Sigmoid colon (tissue), 6 donors: ENCODE measurements at regions not wholly inside any gene's neighbourhood (a gene's known extent, or its start where the extent isn't known, plus 50 kb on each side); places are given as distances from the start of the nearest gene placed in this dataset.

Experiments
- DNase-seq: peaks from one replicate; pipeline ENCODE4 v3.0.0-alpha.2; 2019
- H3K27ac ChIP-seq, 4 donors: fragments of 200-600 bp; sonication (generic); one replicate each; pipeline ENCODE4 v1.5.1; 2016 to 2019; ENCODE audit warnings: mild to moderate bottlenecking in 1 of 4
- H3K27me3 ChIP-seq, 3 donors: fragments of 200-600 bp; sonication (generic); one replicate each; pipeline ENCODE4 v1.5.1; 2019; ENCODE audit warnings: mild to moderate bottlenecking in 1 of 3
- H3K36me3 ChIP-seq, 4 donors: fragments of 200-600 bp; sonication (generic); one replicate each; pipeline ENCODE4 v1.5.1; 2016 to 2019
- H3K4me1 ChIP-seq, 4 donors: fragments of 200-600 bp; sonication (generic); one replicate each; pipeline ENCODE4 v1.5.1; 2017 to 2019
- H3K4me3 ChIP-seq, 4 donors: fragments of 200-600 bp; sonication (generic); one replicate each; pipeline ENCODE4 v1.5.1; 2017 to 2019; ENCODE audit warnings: mild to moderate bottlenecking in 2 of 4, moderate library complexity in 1 of 4
- H3K9me3 ChIP-seq, 4 donors: fragments of 200-600 bp in 3 of 4; sonication (generic) in 3 of 4; one replicate each; pipeline versions ENCODE4 v1.5.1 to v1.6.1; 2013 to 2019
- EP300 ChIP-seq, 4 donors: sonication (generic); formaldehyde crosslinking; IDR thresholded peaks; one replicate each; pipeline ENCODE4 v1.6.1; 2017; ENCODE audit warnings: antibody characterized with exemption in 4 of 4
- POLR2A ChIP-seq, 2 donors: fragments of 450-650 bp; IDR thresholded peaks; one replicate each; pipeline ENCODE4 v1.6.1; 2016; ENCODE audit warnings: antibody characterized with exemption in 2 of 2, mild to moderate bottlenecking in 2 of 2, moderate library complexity in 2 of 2
- POLR2AphosphoS5 ChIP-seq, 4 donors: sonication (generic); formaldehyde crosslinking; IDR thresholded peaks; one replicate each; pipeline ENCODE4 v1.6.1; 2017; ENCODE audit warnings: antibody characterized with exemption in 4 of 4
- WGBS, 2 donors: extraction: QIAGEN DNeasy Blood & Tissue Kit; methylation state at CpG; one replicate each; pipeline ENCODE4 v1.1.7; 2013; 5-methylcytosine and 5-hydroxymethylcytosine counted together
- intact Hi-C: fragments of 100-400 bp; cut with DNase I; formaldehyde crosslinking; loops from one replicate; pipeline ENCODE4 v1.15.1; 2023
- TF ChIP-seq, protein P1 (sequence below), 4 experiments: fragments of 450-650 bp in 3 of 4; fragments of 200-600 bp in 1 of 4; IDR thresholded peaks; one replicate each; pipeline ENCODE4 v1.5.1; 2016 to 2019; ENCODE audit warnings: antibody characterized with exemption in 4 of 4, mild to moderate bottlenecking in 3 of 4, moderate library complexity in 2 of 4
- donor health status: healthy with polysubstance abuse.
- donor health status: healthy.

DNA sequence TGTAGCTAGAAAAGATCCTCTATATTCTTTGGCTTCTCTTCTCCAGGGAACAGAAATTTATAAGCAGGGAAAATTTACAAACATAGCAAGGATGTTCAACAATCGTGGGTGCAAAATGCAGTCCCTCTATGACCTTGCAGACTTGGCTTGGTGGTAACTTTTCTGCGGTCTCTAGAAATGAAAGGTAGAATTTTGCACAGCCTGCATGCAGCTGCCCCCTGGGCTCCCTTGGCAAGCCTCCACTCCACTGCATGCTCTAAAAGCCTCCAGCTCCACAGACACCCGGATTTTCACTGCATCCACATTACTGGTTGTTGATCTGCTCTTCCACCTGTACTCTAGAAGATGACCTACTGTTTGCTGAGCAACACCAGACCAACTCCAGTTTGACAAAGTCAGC is 236.5 kb upstream of the EYS start:
- H3K4me1 ChIP-seq: no peaks in the 10 kb centered on the region
- no peak overlapping the region for H3K4me3 ChIP-seq
- 63 to 67% methylated on average over 3 of the region's 3 CpGs for WGBS, 2 donors
- H3K9me3 ChIP-seq: no peaks in the 10 kb centered on the region
- no peaks in the 10 kb centered on the region for H3K27me3 ChIP-seq
- H3K36me3 ChIP-seq: no peaks in the 10 kb centered on the region
- DNase-seq: no peak
- intact Hi-C loops: no loop called here
- H3K27ac ChIP-seq: no peak overlapping the region
- TF ChIP-seq POLR2AphosphoS5 (IDR thresholded peaks at IDR 0.05): no peak
- TF ChIP-seq EP300 (IDR thresholded peaks at IDR 0.05): no peak
- no peak for TF ChIP-seq POLR2A (IDR thresholded peaks at IDR 0.05)
- TF ChIP-seq, protein P1, sequence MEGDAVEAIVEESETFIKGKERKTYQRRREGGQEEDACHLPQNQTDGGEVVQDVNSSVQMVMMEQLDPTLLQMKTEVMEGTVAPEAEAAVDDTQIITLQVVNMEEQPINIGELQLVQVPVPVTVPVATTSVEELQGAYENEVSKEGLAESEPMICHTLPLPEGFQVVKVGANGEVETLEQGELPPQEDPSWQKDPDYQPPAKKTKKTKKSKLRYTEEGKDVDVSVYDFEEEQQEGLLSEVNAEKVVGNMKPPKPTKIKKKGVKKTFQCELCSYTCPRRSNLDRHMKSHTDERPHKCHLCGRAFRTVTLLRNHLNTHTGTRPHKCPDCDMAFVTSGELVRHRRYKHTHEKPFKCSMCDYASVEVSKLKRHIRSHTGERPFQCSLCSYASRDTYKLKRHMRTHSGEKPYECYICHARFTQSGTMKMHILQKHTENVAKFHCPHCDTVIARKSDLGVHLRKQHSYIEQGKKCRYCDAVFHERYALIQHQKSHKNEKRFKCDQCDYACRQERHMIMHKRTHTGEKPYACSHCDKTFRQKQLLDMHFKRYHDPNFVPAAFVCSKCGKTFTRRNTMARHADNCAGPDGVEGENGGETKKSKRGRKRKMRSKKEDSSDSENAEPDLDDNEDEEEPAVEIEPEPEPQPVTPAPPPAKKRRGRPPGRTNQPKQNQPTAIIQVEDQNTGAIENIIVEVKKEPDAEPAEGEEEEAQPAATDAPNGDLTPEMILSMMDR (IDR thresholded peaks at IDR 0.05): no peak

DNA sequence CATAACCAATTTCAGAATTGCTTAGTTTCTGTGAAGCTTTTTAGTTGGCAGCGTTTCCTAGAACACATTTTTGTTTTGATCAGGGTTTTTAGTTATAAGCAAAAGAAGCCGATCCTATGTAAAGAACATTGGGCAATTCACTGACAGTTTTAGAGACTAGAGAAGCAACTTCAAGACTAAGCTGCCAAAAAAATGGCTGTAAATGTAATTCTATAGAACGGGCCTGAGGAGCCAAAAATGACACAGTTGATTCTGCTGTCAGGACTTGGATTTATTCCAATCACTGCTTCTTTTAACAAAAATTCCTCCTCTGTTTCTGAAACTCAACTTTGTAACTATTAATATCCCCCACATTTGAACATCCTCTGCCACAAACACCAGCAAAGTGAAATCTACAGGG is 236.0 kb upstream of the EYS start:
- no peaks in the 10 kb centered on the region for H3K36me3 ChIP-seq
- H3K4me1 ChIP-seq: no peaks in the 10 kb centered on the region
- H3K27ac ChIP-seq: no peak overlapping the region
- no peak overlapping the region for H3K4me3 ChIP-seq
- intact Hi-C loops: no loop called here
- 69 to 81% methylated on average over 3 of the region's 3 CpGs for whole genome bisulfite sequencing, 2 donors
- H3K9me3 ChIP-seq: no peaks in the 10 kb centered on the region
- DNase-seq: no peak
- TF ChIP-seq, protein P1 (IDR thresholded peaks at IDR 0.05): no peak
- TF ChIP-seq EP300 (IDR thresholded peaks at IDR 0.05) (no peak), POLR2AphosphoS5 (IDR thresholded peaks at IDR 0.05) (no peak), POLR2A (IDR thresholded peaks at IDR 0.05) (no peak)
- no peaks in the 10 kb centered on the region for H3K27me3 ChIP-seq

DNA sequence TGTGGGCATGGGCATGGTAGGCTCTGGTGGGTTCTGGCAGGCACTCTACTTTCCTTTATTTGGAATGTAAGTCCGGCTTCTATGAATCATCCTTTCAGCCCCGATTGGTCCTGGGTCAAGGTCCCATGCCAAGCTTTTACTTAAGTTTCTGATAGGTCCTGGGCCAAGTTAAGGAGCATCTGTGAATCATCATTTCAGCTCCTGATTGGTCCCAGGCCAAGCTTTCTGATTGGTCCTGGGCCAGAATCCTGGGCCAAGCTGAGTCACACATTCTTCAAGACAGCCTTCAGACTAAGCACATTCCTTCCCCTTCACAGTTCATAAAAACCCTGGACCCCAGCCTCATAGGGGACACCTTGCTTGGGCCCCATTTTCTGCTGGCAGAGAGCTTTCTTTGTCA is 231.0 kb upstream of the EYS start:
- WGBS, 2 donors: 71 to 77% methylated on average over 2 of the region's 2 CpGs
- no peaks in the 10 kb centered on the region for H3K36me3 ChIP-seq
- DNase-seq: no peak
- H3K27ac ChIP-seq: no peak overlapping the region
- no peak overlapping the region for H3K4me3 ChIP-seq
- H3K27me3 ChIP-seq: no peaks in the 10 kb centered on the region
- TF ChIP-seq POLR2AphosphoS5 (IDR thresholded peaks at IDR 0.05): no peak
- no peak for TF ChIP-seq EP300 (IDR thresholded peaks at IDR 0.05)
- no peak for TF ChIP-seq POLR2A (IDR thresholded peaks at IDR 0.05)
- TF ChIP-seq, protein P1 (IDR thresholded peaks at IDR 0.05): no peak
- H3K4me1 ChIP-seq: peaks cover 0 to 3% (median 0%) of the 10 kb centered on the region in 4 donors
- H3K9me3 ChIP-seq: no peaks in the 10 kb centered on the region
- intact Hi-C loops: no loop called here

DNA sequence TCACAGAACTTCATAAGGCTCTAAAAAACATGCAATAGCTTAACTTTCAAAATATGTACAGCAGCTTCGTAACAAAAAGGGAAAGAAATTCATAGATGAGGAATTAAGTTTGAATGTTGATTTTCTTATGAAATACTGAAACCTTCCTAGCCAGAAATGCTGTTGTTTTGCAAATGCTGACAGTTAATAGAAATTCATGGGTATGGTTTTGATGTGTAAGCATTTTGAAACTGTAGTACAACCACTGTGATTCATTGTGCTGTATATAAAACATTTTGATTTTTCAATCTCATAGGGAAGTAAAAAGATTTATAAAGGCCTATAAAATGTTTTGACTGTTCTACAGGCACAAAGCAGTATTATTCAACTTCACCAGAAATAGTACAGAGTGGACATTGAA is 228.4 kb upstream of the EYS start:
- no peaks in the 10 kb centered on the region for H3K36me3 ChIP-seq
- intact Hi-C loops: no loop called here
- no peak for TF ChIP-seq EP300 (IDR thresholded peaks at IDR 0.05)
- no peak for TF ChIP-seq POLR2AphosphoS5 (IDR thresholded peaks at IDR 0.05)
- TF ChIP-seq POLR2A (IDR thresholded peaks at IDR 0.05): no peak
- TF ChIP-seq, protein P1 (IDR thresholded peaks at IDR 0.05): no peak
- H3K27ac ChIP-seq: no peak overlapping the region
- no peak for DNase-seq
- no peak overlapping the region for H3K4me3 ChIP-seq
- peaks cover 0 to 3% (median 0%) of the 10 kb centered on the region in 4 donors for H3K4me1 ChIP-seq
- 82 to 93% methylated on average over 1 of the region's 1 CpG for WGBS, 2 donors
- no peaks in the 10 kb centered on the region for H3K27me3 ChIP-seq
- no peaks in the 10 kb centered on the region for H3K9me3 ChIP-seq

DNA sequence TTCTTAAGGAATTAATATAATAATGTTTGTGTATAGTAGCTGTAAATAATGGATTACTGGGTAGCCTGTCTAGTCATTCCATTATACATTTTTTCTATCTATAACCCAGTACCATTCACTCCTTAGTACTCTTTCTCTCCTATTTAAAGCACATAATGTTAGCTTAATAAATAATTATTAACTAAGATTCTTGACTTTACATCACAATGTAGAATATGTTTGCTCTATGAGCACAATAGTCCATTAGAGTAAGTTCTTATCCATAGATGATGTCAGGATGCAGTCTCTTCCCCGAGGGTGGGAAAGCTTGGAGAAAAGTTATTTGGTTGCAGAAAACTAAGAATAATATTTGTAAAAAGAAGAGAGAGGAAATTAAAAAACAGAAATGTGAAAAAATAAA is 226.4 kb upstream of the EYS start:
- intact Hi-C loops: no loop called here
- Histone ChIP-seq H3K4me1 (peaks cover 0 to 3% (median 0%) of the 10 kb centered on the region in 4 donors), H3K9me3 (no peaks in the 10 kb centered on the region), H3K36me3 (no peaks in the 10 kb centered on the region), H3K27me3 (no peaks in the 10 kb centered on the region), H3K4me3 (no peak overlapping the region), H3K27ac (no peak overlapping the region)
- WGBS, 2 donors: 65 to 79% methylated on average over 1 of the region's 1 CpG
- TF ChIP-seq, protein P1 (IDR thresholded peaks at IDR 0.05): no peak
- TF ChIP-seq EP300 (IDR thresholded peaks at IDR 0.05): no peak
- no peak for TF ChIP-seq POLR2AphosphoS5 (IDR thresholded peaks at IDR 0.05)
- no peak for TF ChIP-seq POLR2A (IDR thresholded peaks at IDR 0.05)
- DNase-seq: no peak
